Mesodermal cell (in vitro differentiated cells): ENCODE measurements at regions not wholly inside any gene's neighbourhood (a gene's known extent, or its start where the extent isn't known, plus 50 kb on each side); places are given as distances from the start of the nearest gene placed in this dataset.
"Not testable (repeated sequence)": the region's sequence is repeated elsewhere in the genome, so short reads cannot be mapped to it uniquely, and the experiment has no call there.

Experiments used
- H3K27ac ChIP-seq: 2 replicates; pipeline ENCODE4 v1.7.0; 2013; ENCODE audit warnings: mild to moderate bottlenecking, low read depth, low read length, moderate library complexity; ENCODE audit not compliant: severe bottlenecking
- H3K36me3 ChIP-seq: 2 replicates; pipeline ENCODE4 v1.7.1; 2013; ENCODE audit warnings: mild to moderate bottlenecking, low read length, moderate library complexity; ENCODE audit not compliant: control insufficient read depth, insufficient read depth
- H3K4me1 ChIP-seq: one replicate; pipeline ENCODE4 v1.7.1; 2013; ENCODE audit warnings: mild to moderate bottlenecking, low read length; ENCODE audit not compliant: insufficient read depth, control insufficient read depth, poor library complexity, severe bottlenecking
- H3K4me3 ChIP-seq: 2 replicates; pipeline ENCODE4 v1.7.0; 2013; ENCODE audit warnings: low read length, control low read depth, mild to moderate bottlenecking; ENCODE audit not compliant: insufficient read depth, poor library complexity, severe bottlenecking; ENCODE audit errors: extremely low read depth
- H3K9me3 ChIP-seq: 2 replicates; pipeline ENCODE4 v1.7.1; 2013; ENCODE audit warnings: mild to moderate bottlenecking, low read length, moderate library complexity; ENCODE audit not compliant: control insufficient read depth
- WGBS, 2 experiments: methylation state at CpG; one replicate each; pipeline ENCODE4 v1.1.5; 2013; ENCODE audit warnings: missing lambda C conversion rate in 2 of 2; ENCODE audit not compliant: insufficient coverage in 2 of 2; 5-methylcytosine and 5-hydroxymethylcytosine counted together

DNA sequence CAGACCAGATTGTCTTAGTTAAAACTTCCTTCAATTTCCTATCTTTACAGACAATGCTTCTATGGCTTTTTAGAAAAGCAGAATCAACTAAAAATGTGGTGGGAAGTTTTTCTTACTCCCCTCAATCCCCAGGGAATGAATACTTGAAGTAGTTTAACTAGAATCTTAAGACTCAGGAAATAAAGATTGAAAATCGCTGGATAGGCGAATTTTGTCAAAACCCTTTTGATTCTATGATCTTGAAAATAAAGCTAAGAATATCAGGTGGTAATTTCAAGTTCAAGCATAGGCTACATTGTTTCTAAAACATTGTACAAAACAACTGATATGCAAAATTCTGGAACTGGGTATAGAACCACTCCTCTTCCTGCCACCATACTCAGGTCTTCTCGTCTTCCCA, 276.5 kb upstream of the GK2 start:
- Histone ChIP-seq H3K4me1 (no peaks in the 10 kb centered on the region), H3K27ac (no peak overlapping the region), H3K4me3 (no peak overlapping the region), H3K36me3 (no peaks in the 10 kb centered on the region), H3K9me3 (no peaks in the 10 kb centered on the region)
- no CpG with 5 or more reads among the region's 3 CpGs for WGBS, 2 experiments

DNA sequence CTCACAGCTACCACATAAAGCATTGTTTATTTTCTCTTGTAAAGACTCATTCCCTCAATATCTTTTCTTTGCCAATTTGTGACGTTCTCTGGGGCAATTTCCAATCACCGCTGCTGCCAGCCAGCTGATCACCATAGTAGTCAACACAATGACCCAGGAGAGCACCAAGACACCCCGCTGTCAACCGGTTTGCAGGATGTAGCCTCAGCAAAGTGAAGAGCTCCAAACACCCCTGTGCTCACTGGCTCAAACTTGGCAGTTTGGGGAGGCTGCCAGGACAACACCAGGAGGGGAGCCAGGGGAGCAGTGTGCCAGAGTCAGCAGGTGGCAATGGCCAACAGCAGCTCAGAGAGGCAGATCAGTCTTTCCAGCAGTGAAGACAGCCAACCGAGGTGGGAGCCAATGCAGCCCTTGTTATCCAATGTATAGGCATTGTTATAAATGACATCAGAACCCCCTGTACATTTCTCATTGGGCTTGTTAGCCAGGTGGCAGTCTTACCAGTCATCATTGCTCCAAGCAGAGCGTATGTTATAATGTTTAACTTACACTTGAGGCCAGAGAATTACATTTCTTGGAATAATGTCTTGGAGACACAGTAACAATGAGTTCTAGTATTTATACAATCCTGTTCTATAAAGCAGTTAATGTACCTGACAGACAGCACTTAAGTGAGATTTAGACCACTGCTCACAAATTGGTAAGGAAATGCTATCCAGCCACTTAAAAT, 274.9 kb upstream of the GK2 start:
- Histone ChIP-seq H3K27ac (no peak overlapping the region), H3K36me3 (no peaks in the 10 kb centered on the region), H3K9me3 (no peaks in the 10 kb centered on the region), H3K4me3 (no peak overlapping the region), H3K4me1 (peaks cover 12% of the 10 kb centered on the region)
- WGBS, 2 experiments = 76 to 92% methylated on average over 2 to 5 of the region's 6 CpGs

DNA sequence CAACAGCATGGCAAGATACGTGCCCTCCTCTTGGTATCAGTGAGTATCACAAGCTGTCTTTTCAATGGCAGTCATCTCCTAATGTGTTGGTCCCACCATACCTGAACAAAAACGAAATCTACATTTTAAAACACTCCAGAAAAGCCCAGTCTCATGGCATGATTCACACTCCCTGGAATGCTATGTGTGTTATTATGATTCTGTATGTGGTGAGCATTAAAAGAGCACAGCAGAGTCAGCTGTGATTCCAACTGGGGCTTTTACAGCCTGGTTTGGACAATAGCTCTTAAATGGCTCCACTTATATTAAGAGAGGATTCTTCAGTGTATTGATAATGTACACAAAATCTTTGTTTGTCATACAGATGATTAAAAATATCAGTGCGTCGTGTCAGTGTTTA, 274.1 kb upstream of the GK2 start:
- no peaks in the 10 kb centered on the region for H3K9me3 ChIP-seq
- H3K4me1 ChIP-seq = peaks cover 12% of the 10 kb centered on the region
- H3K36me3 ChIP-seq = no peaks in the 10 kb centered on the region
- WGBS, 2 experiments = 88 to 100% methylated on average over 2 to 3 of the region's 4 CpGs
- no peak overlapping the region for H3K4me3 ChIP-seq
- H3K27ac ChIP-seq = no peak overlapping the region

DNA sequence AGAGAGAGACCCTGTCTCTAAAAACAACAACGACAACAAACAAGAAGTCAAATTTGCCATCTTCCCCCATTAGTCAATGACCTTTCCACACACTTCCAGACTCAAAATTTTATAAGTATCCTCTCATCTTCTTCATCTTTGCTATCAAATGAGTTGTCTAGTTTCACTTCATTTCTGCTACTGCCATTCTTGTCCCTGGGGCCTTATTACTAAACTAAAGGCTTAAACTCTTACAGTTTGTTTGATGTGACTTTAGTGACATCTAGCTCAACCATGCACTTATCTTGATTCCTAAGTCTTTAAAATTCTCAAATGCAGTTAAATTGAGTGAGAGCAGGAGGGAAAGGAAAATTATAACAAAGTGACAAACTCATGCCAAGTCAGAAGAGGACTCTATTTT, 271.8 kb upstream of the GK2 start:
- Histone ChIP-seq H3K36me3 (no peaks in the 10 kb centered on the region), H3K4me1 (peaks cover 12% of the 10 kb centered on the region), H3K9me3 (no peaks in the 10 kb centered on the region), H3K27ac (no peak overlapping the region), H3K4me3 (no peak overlapping the region)
- WGBS, 2 experiments = 100% methylated on average over 1 of the region's 1 CpG

DNA sequence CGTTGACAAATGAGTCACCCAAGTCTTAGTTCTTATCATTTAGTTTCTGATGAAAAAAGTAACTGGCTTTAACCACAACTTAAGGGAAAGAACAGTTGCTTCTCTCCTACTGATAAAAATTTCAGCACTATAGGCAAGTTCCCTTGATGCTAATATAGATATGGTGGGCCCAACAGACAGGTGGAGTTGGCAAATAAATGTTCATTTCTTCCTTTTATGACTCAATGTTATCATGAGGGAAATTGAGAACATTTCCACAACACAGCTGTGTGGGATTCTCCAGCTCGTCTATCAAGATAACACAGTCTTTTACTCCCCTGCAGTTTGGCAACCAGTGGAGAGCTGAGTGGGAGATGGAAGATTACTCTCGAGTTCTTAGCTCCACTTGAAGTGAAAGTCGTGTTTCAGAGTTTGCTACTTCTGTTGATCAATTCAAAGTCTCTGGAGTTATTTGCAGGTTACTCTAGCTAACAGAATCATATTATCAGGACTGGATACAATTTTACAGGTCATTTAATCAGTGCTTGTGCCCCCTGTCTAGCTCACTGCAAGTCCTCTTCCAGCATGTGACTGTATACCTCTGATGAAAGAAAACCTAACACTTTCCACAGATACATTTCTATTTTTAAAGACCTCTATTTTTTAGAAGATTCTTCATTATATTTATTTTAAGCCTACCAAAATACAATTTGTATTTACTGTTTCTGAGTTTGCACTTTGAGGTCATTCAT, 270.6 kb upstream of the GK2 start:
- no peak overlapping the region for H3K4me3 ChIP-seq
- no peaks in the 10 kb centered on the region for H3K36me3 ChIP-seq
- H3K9me3 ChIP-seq = no peaks in the 10 kb centered on the region
- peaks cover 12% of the 10 kb centered on the region for H3K4me1 ChIP-seq
- WGBS, 2 experiments = 62% methylated on average over 2 of the region's 4 CpGs; no CpG with 5 or more reads in 1 of the 2 experiments
- peak overlapping the region; percentile 19 for H3K27ac ChIP-seq

DNA sequence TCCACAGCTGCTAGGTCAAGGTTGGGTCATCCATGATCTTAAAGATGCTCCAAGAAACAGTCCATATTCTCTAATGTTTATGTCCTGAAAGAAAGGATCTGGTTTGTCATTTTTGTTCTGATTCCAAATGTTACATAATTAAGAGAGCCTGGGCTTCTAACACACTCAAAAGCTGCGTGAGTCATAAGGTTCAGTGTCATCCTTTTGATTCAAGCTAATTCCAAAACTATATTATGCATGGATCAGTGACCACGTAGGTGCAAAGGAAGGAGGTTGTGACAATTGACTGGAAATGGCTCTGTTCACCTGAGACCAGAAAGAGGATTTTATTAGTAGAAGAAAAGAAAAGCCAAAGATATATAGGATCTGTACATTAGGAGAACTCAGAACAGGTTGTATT, 268.7 kb upstream of the GK2 start:
- WGBS, 2 experiments = 100% methylated on average over 1 of the region's 2 CpGs; no CpG with 5 or more reads in 1 of the 2 experiments
- Histone ChIP-seq H3K4me3 (no peak overlapping the region), H3K9me3 (no peaks in the 10 kb centered on the region), H3K36me3 (no peaks in the 10 kb centered on the region), H3K4me1 (peaks cover 12% of the 10 kb centered on the region), H3K27ac (no peak overlapping the region)

DNA sequence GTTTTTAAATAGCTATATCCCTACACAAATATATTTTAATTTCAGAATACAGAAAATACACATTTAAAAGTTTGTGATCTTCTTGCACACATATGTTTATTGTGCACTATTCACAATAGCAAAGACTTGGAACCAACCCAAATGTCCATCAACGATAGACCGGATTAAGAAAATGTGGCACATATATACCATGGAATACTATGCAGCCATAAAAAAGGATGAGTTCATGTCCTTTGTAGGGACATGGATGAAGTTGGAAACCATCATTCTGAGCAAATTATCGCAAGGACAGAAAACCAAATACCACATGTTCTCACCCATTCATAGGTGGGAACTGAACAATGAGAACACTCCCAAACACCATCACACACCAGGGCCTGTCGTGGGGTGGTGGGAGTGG, 266.9 kb upstream of the GK2 start:
- not testable (repeated sequence) for H3K4me3 ChIP-seq, H3K36me3 ChIP-seq, H3K9me3 ChIP-seq, H3K27ac ChIP-seq
- 100% methylated on average over 2 of the region's 4 CpGs; no CpG with 5 or more reads in 1 of the 2 experiments for WGBS, 2 experiments
- H3K4me1 ChIP-seq = peaks cover 12% of the 10 kb centered on the region

DNA sequence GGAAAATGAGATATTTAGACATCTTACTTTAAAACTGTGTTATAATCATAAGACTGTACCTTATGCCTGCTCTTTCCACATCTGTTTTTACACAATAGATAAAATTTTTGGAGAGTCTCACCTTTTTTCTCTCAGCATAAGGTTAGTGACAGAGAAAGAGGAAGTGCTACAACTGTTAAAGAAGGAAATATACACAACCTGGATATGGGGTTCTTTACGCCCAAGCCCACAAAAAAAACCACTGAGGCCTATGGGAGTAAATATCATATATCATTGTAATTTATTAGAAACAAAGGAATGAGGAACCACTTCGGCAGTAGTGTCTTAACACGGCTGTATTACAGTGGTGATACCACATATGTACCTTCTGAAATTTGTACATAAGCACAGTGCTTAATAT, 265.9 kb upstream of the GK2 start:
- no peaks in the 10 kb centered on the region for H3K36me3 ChIP-seq
- no peaks in the 10 kb centered on the region for H3K9me3 ChIP-seq
- no CpG with 5 or more reads among the region's 3 CpGs for WGBS, 2 experiments
- peaks cover 8% of the 10 kb centered on the region for H3K4me1 ChIP-seq
- H3K27ac ChIP-seq = no peak overlapping the region
- no peak overlapping the region for H3K4me3 ChIP-seq

DNA sequence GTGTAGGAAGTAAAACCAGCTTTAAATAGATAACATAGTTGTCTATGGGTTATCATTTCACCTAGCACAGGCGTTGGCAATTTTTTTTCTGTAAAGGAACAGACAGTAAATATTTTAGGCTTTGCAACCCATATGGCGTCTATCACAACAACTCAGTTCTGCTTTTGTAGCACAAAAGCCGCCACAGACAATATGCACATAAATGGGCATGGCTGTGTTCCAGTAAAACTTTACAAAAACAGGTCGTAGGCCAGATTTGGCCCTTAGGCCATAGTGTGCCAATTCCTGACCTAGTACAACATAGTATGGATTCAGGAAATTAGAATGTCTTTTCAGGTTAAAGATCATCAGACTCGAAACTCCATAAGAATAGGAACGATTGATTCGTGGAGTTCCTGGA, 265.3 kb upstream of the GK2 start:
- H3K9me3 ChIP-seq = no peaks in the 10 kb centered on the region
- peaks cover 3% of the 10 kb centered on the region for H3K4me1 ChIP-seq
- H3K4me3 ChIP-seq = no peak overlapping the region
- 85 to 91% methylated on average over 4 to 6 of the region's 7 CpGs for WGBS, 2 experiments
- no peaks in the 10 kb centered on the region for H3K36me3 ChIP-seq
- H3K27ac ChIP-seq = no peak overlapping the region

DNA sequence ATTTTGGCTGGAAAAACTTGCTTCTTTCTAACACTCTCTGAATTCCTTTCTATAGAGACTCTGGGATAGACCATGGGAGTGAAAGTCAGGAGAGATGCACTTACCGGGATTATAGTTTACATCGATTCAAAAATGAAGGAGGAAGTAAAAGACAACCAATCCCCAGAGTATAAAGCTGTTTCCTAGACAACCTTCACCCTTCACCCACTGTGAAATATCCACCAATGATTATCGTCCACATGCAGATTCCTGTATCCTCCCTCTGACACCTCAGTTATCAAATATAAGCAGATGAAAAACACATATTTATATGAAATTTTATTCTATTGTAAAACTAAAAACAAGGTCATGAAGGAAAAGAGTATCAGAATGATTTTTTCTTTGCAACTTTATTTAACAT, 258.8 kb upstream of the GK2 start:
- 100% methylated on average over 1 of the region's 3 CpGs; no CpG with 5 or more reads in 1 of the 2 experiments for WGBS, 2 experiments
- Histone ChIP-seq H3K36me3 (no peaks in the 10 kb centered on the region), H3K9me3 (no peaks in the 10 kb centered on the region), H3K4me1 (no peaks in the 10 kb centered on the region), H3K27ac (no peak overlapping the region), H3K4me3 (no peak overlapping the region)

DNA sequence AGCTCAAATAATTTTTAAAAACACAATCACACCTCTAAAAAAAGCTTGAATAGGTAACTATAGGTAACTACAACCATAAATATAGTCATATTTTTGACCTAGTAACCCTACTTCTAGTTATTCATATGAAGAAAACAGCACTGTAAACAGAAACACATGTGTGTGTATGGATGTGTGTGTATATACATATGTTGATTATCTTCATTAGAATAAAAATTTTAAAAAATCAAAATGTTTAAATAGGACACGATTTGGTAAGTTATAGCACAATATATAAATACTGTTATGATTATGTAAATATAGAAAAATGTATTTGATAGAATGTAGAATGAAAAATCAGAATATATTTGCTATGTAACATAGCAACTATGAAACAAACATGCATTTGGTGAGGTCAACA, 258.1 kb upstream of the GK2 start:
- no peak overlapping the region for H3K27ac ChIP-seq
- H3K36me3 ChIP-seq = no peaks in the 10 kb centered on the region
- H3K4me1 ChIP-seq = no peaks in the 10 kb centered on the region
- no peaks in the 10 kb centered on the region for H3K9me3 ChIP-seq
- no CpG with 5 or more reads among the region's 1 CpG for WGBS, 2 experiments
- H3K4me3 ChIP-seq = no peak overlapping the region
